ENCODE measurements at regions not wholly inside any gene's neighbourhood (a gene's known extent, or its start where the extent isn't known, plus 50 kb on each side); places are given as distances from the start of the nearest gene placed in this dataset.

GRCh38 chr1:96340686-96341085, 380.9 kb upstream of the PTBP2 start:
- intact Hi-C loops (cut with micrococcal nuclease), result no loop called here
- H3K4me1 Mint-ChIP-seq (ENCODE audit: low read depth), result no peaks in the 10 kb centered on the region
- no peak for TF ChIP-seq CTCF (IDR thresholded peaks at IDR 0.05)
- no peak overlapping the region for H3K27ac Mint-ChIP-seq
- ATAC-seq (no peak), DNase-seq (no peak)
- no peaks in the 10 kb centered on the region for H3K27me3 Mint-ChIP-seq
- ChIA-PET CTCF (no interaction called here), POLR2A (no interaction called here)
- no peak overlapping the region for H3K4me3 Mint-ChIP-seq
- H3K9me3 Mint-ChIP-seq, result peaks cover 7% of the 10 kb centered on the region
- no peaks in the 10 kb centered on the region for H3K36me3 Mint-ChIP-seq (ENCODE audit: low read depth)

GRCh38 chr1:96346719-96347118, 374.9 kb upstream of the PTBP2 start:
- DNase-seq, result no peak
- no peak for ATAC-seq
- Mint-ChIP-seq H3K27me3 (no peaks in the 10 kb centered on the region), H3K36me3 (ENCODE audit: low read depth) (no peaks in the 10 kb centered on the region), H3K4me1 (ENCODE audit: low read depth) (no peaks in the 10 kb centered on the region), H3K27ac (no peak overlapping the region), H3K9me3 (no peaks in the 10 kb centered on the region), H3K4me3 (no peak overlapping the region)
- POLR2A ChIA-PET, result no interaction called here
- intact Hi-C loops (cut with micrococcal nuclease), result no loop called here
- no peak for TF ChIP-seq CTCF (IDR thresholded peaks at IDR 0.05)
- CTCF ChIA-PET, result no interaction called here

- intact Hi-C loops (cut with micrococcal nuclease), result no loop called here
- no peak for DNase-seq
- Mint-ChIP-seq H3K4me1 (ENCODE audit: low read depth) (no peaks in the 10 kb centered on the region), H3K4me3 (no peak overlapping the region), H3K9me3 (no peaks in the 10 kb centered on the region), H3K27ac (no peak overlapping the region), H3K36me3 (ENCODE audit: low read depth) (no peaks in the 10 kb centered on the region), H3K27me3 (no peaks in the 10 kb centered on the region)
- no peak for ATAC-seq
- ChIA-PET CTCF (no interaction called here), POLR2A (no interaction called here)
- no peak for TF ChIP-seq CTCF (IDR thresholded peaks at IDR 0.05)
Observed at GRCh38 chr1:96349896-96350295, 371.7 kb upstream of the PTBP2 start.

- Mint-ChIP-seq H3K27me3 (no peaks in the 10 kb centered on the region), H3K27ac (no peak overlapping the region), H3K36me3 (ENCODE audit: low read depth) (no peaks in the 10 kb centered on the region), H3K4me1 (ENCODE audit: low read depth) (no peaks in the 10 kb centered on the region), H3K4me3 (no peak overlapping the region), H3K9me3 (no peaks in the 10 kb centered on the region)
- CTCF ChIA-PET, result no interaction called here
- intact Hi-C loops (cut with micrococcal nuclease), result no loop called here
- no peak for ATAC-seq
- no peak for TF ChIP-seq CTCF (IDR thresholded peaks at IDR 0.05)
- no peak for DNase-seq
- POLR2A ChIA-PET, result no interaction called here
Observed at GRCh38 chr1:96352733-96353132, 368.9 kb upstream of the PTBP2 start.

GRCh38 chr1:96355521-96355920, 366.1 kb upstream of the PTBP2 start:
- ChIA-PET POLR2A (no interaction called here), CTCF (no interaction called here)
- no peaks in the 10 kb centered on the region for H3K4me1 Mint-ChIP-seq (ENCODE audit: low read depth)
- H3K27ac Mint-ChIP-seq, result no peak overlapping the region
- no peak for TF ChIP-seq CTCF (IDR thresholded peaks at IDR 0.05)
- no peaks in the 10 kb centered on the region for H3K27me3 Mint-ChIP-seq
- no peaks in the 10 kb centered on the region for H3K36me3 Mint-ChIP-seq (ENCODE audit: low read depth)
- no peak overlapping the region for H3K4me3 Mint-ChIP-seq
- no peak for ATAC-seq
- intact Hi-C loops (cut with micrococcal nuclease), result no loop called here
- no peaks in the 10 kb centered on the region for H3K9me3 Mint-ChIP-seq
- DNase-seq, result no peak

All from activated CD8-positive, alpha-beta T cell treated with anti-CD3 and anti-CD28 coated beads for 36 hours (primary cell).